CD14-positive monocyte (primary cell): ENCODE measurements at regions not wholly inside any gene's neighbourhood (a gene's known extent, or its start where the extent isn't known, plus 50 kb on each side); places are given as distances from the start of the nearest gene placed in this dataset.

Experiments
- DNase-seq, 3 donors: peaks; one replicate each; pipeline ENCODE4 v3.0.0-alpha.2; 2011 to 2022
- H2AFZ ChIP-seq: 2 replicates; pipeline ENCODE4 v1.6.0; 2012; ENCODE audit warnings: mild to moderate bottlenecking, low read depth, low read length, inconsistent platforms; ENCODE audit not compliant: insufficient read depth, poor library complexity, severe bottlenecking
- H3K27ac ChIP-seq, 2 donors: 1 replicate in 1 of 2; 2 replicates in 1 of 2; pipeline ENCODE4 v1.5.1; 2012 to 2013; ENCODE audit warnings: low read length in 2 of 2, control low read depth in 1 of 2, inconsistent platforms in 1 of 2, low read depth in 1 of 2, mild to moderate bottlenecking in 1 of 2
- H3K27me3 ChIP-seq, 2 donors: one replicate each; pipeline versions ENCODE4 v1.6.0 to v1.6.1; 2011 to 2013; ENCODE audit warnings: low read length in 2 of 2; ENCODE audit not compliant: control insufficient read depth in 2 of 2, insufficient read depth in 2 of 2
- H3K36me3 ChIP-seq, 2 donors: replicated peaks in 1 of 2; 1 replicate in 1 of 2; 2 replicates in 1 of 2; pipeline versions ENCODE4 v1.5.1 to v1.6.1; 2012 to 2013; ENCODE audit warnings: low read length in 2 of 2, control low read depth in 1 of 2, inconsistent platforms in 1 of 2, mild to moderate bottlenecking in 1 of 2; ENCODE audit not compliant: insufficient read depth in 2 of 2, control insufficient read depth in 1 of 2
- H3K4me1 ChIP-seq, 2 donors: 1 replicate in 1 of 2; 2 replicates in 1 of 2; pipeline versions ENCODE4 v1.5.1 to v1.6.1; 2012 to 2013; ENCODE audit warnings: low read length in 2 of 2, control low read depth in 1 of 2, inconsistent platforms in 1 of 2, mild to moderate bottlenecking in 1 of 2, moderate library complexity in 1 of 2; ENCODE audit not compliant: insufficient read depth in 2 of 2, control insufficient read depth in 1 of 2
- H3K4me2 ChIP-seq: replicated peaks from 2 replicates; pipeline ENCODE3; 2012; ENCODE audit warnings: low read length, moderate library complexity, mild to moderate bottlenecking; ENCODE audit not compliant: poor library complexity, severe bottlenecking; ENCODE audit errors: extremely low read depth
- H3K4me3 ChIP-seq, 3 experiments: fragments of 200-600 bp in 1 of 3; sonication (generic) in 1 of 3; replicated peaks in 1 of 3; 1 replicate in 2 of 3; 2 replicates in 1 of 3; pipeline ENCODE4 v1.5.1; 2011 to 2013; ENCODE audit warnings: low read length in 3 of 3, mild to moderate bottlenecking in 3 of 3, control low read depth in 2 of 3, low read depth in 2 of 3, inconsistent platforms in 1 of 3, moderate library complexity in 1 of 3
- H3K79me2 ChIP-seq: 2 replicates; pipeline ENCODE4 v1.6.0; 2012; ENCODE audit warnings: mild to moderate bottlenecking, control low read depth, inconsistent platforms, low read length, moderate library complexity; ENCODE audit not compliant: insufficient read depth
- H3K9ac ChIP-seq: 2 replicates; pipeline ENCODE4 v1.6.0; 2017; ENCODE audit warnings: low read length, mild to moderate bottlenecking; ENCODE audit not compliant: insufficient read depth, poor library complexity, severe bottlenecking
- H3K9me3 ChIP-seq, 2 donors: replicated peaks in 1 of 2; 1 replicate in 1 of 2; 2 replicates in 1 of 2; pipeline versions ENCODE4 v1.5.1 to v1.6.1; 2012 to 2013; ENCODE audit warnings: low read length in 2 of 2, control low read depth in 1 of 2; ENCODE audit not compliant: control insufficient read depth in 1 of 2, insufficient read depth in 1 of 2
- H4K20me1 ChIP-seq: 2 replicates; pipeline ENCODE4 v1.6.0; 2012; ENCODE audit warnings: mild to moderate bottlenecking, low read length, control low read depth, moderate library complexity; ENCODE audit not compliant: insufficient read depth
- H3K27ac Mint-ChIP-seq, 7 donors: one replicate each; pipeline ENCODE4 v1.8.0; 2020; ENCODE audit warnings: mild to moderate bottlenecking in 7 of 7, mixed read lengths in 7 of 7, moderate library complexity in 6 of 7, inconsistent platforms in 2 of 7
- H3K27me3 Mint-ChIP-seq, 3 donors: one replicate each; pipeline ENCODE4 v1.8.0; 2021 to 2022; ENCODE audit warnings: low read depth in 3 of 3, mild to moderate bottlenecking in 3 of 3, mixed read lengths in 3 of 3, moderate library complexity in 3 of 3, inconsistent platforms in 1 of 3
- H3K36me3 Mint-ChIP-seq, 2 donors: one replicate each; pipeline ENCODE4 v1.8.0; 2020; ENCODE audit warnings: mixed read lengths in 2 of 2, inconsistent platforms in 1 of 2, mild to moderate bottlenecking in 1 of 2
- H3K4me1 Mint-ChIP-seq: one replicate; pipeline ENCODE4 v1.8.0; 2020; ENCODE audit warnings: mild to moderate bottlenecking, mixed read lengths
- H3K4me3 Mint-ChIP-seq, 2 donors: one replicate each; pipeline ENCODE4 v1.8.0; 2020; ENCODE audit warnings: mild to moderate bottlenecking in 2 of 2, mixed read lengths in 2 of 2, moderate library complexity in 1 of 2
- H3K9me3 Mint-ChIP-seq, 7 donors: one replicate each; pipeline ENCODE4 v1.8.0; 2020 to 2022; ENCODE audit warnings: mixed read lengths in 7 of 7, mild to moderate bottlenecking in 6 of 7, moderate library complexity in 6 of 7, inconsistent platforms in 2 of 7
- CTCF ChIP-seq: fragments of 200-600 bp; IDR thresholded peaks from one replicate; pipeline ENCODE4 v1.8.0; 2022; ENCODE audit warnings: antibody characterized with exemption, mild to moderate bottlenecking
- WGBS: methylation state at CpG from one replicate; pipeline ENCODE4 v1.1.5; 2013; ENCODE audit warnings: missing lambda C conversion rate; ENCODE audit not compliant: insufficient coverage; 5-methylcytosine and 5-hydroxymethylcytosine counted together
- intact Hi-C, 2 donors: fragments of 100-400 bp; cut with micrococcal nuclease; formaldehyde crosslinking; loops; one replicate each; pipeline versions ENCODE4 v1.15.0 to v1.15.1; 2023

- Histone ChIP-seq H3K36me3 (no peaks in the 10 kb centered on the region), H3K9ac (no peak overlapping the region), H2AFZ (no peak overlapping the region), H4K20me1 (no peaks in the 10 kb centered on the region), H3K79me2 (no peaks in the 10 kb centered on the region), H3K4me3 (no peak overlapping the region), H3K27ac (no peak overlapping the region), H3K4me2 (no peak overlapping the region), H3K4me1 (no peaks in the 10 kb centered on the region), H3K27me3 (no peaks in the 10 kb centered on the region), H3K9me3 (no peaks in the 10 kb centered on the region)
- Mint-ChIP-seq H3K27ac (no peak overlapping the region), H3K9me3 (no peaks in the 10 kb centered on the region), H3K4me1 (no peaks in the 10 kb centered on the region), H3K27me3 (peaks cover 7 to 12% (median 8%) of the 10 kb centered on the region in 3 donors), H3K4me3 (no peak overlapping the region), H3K36me3 (no peaks in the 10 kb centered on the region)
- 81% methylated on average over 10 of the region's 12 CpGs for WGBS
- intact Hi-C loops, result no loop called here
- DNase-seq, result no peak
- no peak for TF ChIP-seq CTCF
Measured at GRCh38 chr11:69878144-69878883, 59.1 kb upstream of the FGF3 start.

- 83% methylated on average over 6 of the region's 11 CpGs for WGBS
Measured at GRCh38 chr11:69878927-69879728, 59.9 kb upstream of the FGF3 start.

More at GRCh38 chr11:69878927-69879728, 59.9 kb upstream of the FGF3 start:
- no peak overlapping the region for H3K27ac ChIP-seq
- H3K9me3 Mint-ChIP-seq, result no peaks in the 10 kb centered on the region
- intact Hi-C loops, result no loop called here
- H3K79me2 ChIP-seq, result no peaks in the 10 kb centered on the region
- no peaks in the 10 kb centered on the region for H3K36me3 ChIP-seq
- H3K4me2 ChIP-seq, result no peak overlapping the region
- H3K36me3 Mint-ChIP-seq, result no peaks in the 10 kb centered on the region
- no peak overlapping the region for H3K4me3 ChIP-seq
- H3K9me3 ChIP-seq, result no peaks in the 10 kb centered on the region
- H3K27me3 Mint-ChIP-seq, result peaks cover 7 to 12% (median 12%) of the 10 kb centered on the region in 3 donors
- no peaks in the 10 kb centered on the region for H3K4me1 Mint-ChIP-seq
- no peak for TF ChIP-seq CTCF
- no peaks in the 10 kb centered on the region for H4K20me1 ChIP-seq
- no peaks in the 10 kb centered on the region for H3K27me3 ChIP-seq
- H3K9ac ChIP-seq, result no peak overlapping the region
- no peak overlapping the region for H3K27ac Mint-ChIP-seq
- H3K4me3 Mint-ChIP-seq, result no peak overlapping the region
- no peaks in the 10 kb centered on the region for H3K4me1 ChIP-seq
- H2AFZ ChIP-seq, result no peak overlapping the region
- DNase-seq, result no peak
